ENCODE measurements at regions not wholly inside any gene's neighbourhood (a gene's known extent, or its start where the extent isn't known, plus 50 kb on each side); places are given as distances from the start of the nearest gene placed in this dataset.
A peak's percentile ranks its signal among the peaks of the same experiment; 100 is the strongest.

DNA sequence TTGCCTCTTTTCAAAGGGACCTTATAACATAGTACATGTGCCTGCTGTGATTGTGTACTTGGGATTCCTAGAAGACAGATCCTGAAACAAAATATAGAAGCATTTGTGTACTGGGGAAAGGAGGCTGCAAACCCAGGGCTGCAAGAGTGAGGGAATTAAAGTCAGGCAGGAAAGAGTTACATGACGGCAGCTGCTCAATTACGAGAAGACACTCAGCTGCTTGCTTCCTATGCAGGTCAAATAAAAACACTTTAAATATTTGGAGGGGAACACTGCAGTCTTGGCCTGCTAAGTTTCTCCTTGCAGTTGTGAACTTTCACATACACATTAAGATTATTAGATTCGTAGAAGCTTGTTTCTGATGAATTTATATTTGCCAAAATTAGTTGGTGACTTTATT lies 191.9 kb upstream of the CXCL13 start:
- H3K27ac Mint-ChIP-seq = no peak overlapping the region
- no peak for TF ChIP-seq EZH2 (IDR thresholded peaks at IDR 0.05)
- no peak for TF ChIP-seq EZH2phosphoT487 (IDR thresholded peaks at IDR 0.05)
- TF ChIP-seq CTCF (IDR thresholded peaks at IDR 0.05) = no peak

GRCh38 chr4:77415689-77416088 lies 189.9 kb upstream of the CXCL13 start:
- no peak overlapping the region for H3K4me2 ChIP-seq

More for the DNA sequence above, 191.9 kb upstream of the CXCL13 start:
- no peak overlapping the region for H3K4me3 Mint-ChIP-seq
- H3K4me2 ChIP-seq = no peak overlapping the region
- no peaks in the 10 kb centered on the region for H3K79me2 ChIP-seq (ENCODE audit: low read depth)
- no peaks in the 10 kb centered on the region for H3K36me3 Mint-ChIP-seq
- no peaks in the 10 kb centered on the region for H3K9me3 ChIP-seq (ENCODE audit: low read depth)
- H3K27me3 ChIP-seq = no peaks in the 10 kb centered on the region
- H3K9ac ChIP-seq = no peak overlapping the region
- H3F3A ChIP-seq (ENCODE audit: low read depth) = no peaks in the 10 kb centered on the region
- no peaks in the 10 kb centered on the region for H3K36me3 ChIP-seq
- peaks cover 2% of the 10 kb centered on the region for H3K27me3 Mint-ChIP-seq (ENCODE audit: insufficient read depth, low read depth)
- no peak for DNase-seq (ENCODE audit: low spot score)
- peak overlapping the region; percentile 58 for H2AFZ ChIP-seq (replicated peaks)
- H4K20me1 ChIP-seq (ENCODE audit: low read depth) = no peaks in the 10 kb centered on the region
- H3K4me3 ChIP-seq = no peak overlapping the region
- H3K9me3 Mint-ChIP-seq = no peaks in the 10 kb centered on the region
- H3K4me1 Mint-ChIP-seq = no peaks in the 10 kb centered on the region
- peaks cover 16% of the 10 kb centered on the region for H3K4me1 ChIP-seq
- H3K27ac ChIP-seq = no peak overlapping the region

GRCh38 chr4:77418333-77418732 lies 187.3 kb upstream of the CXCL13 start:
- Mint-ChIP-seq H3K4me1 (no peaks in the 10 kb centered on the region), H3K36me3 (no peaks in the 10 kb centered on the region)
- no peak for DNase-seq (ENCODE audit: low spot score)

More at GRCh38 chr4:77415689-77416088, 189.9 kb upstream of the CXCL13 start:
- H3K27ac Mint-ChIP-seq = no peak overlapping the region
- Histone ChIP-seq H3F3A (ENCODE audit: low read depth) (no peaks in the 10 kb centered on the region), H3K79me2 (ENCODE audit: low read depth) (no peaks in the 10 kb centered on the region), H3K9ac (no peak overlapping the region), H3K27ac (no peak overlapping the region), H3K4me3 (no peak overlapping the region), H3K4me1 (peaks cover 16% of the 10 kb centered on the region), H3K36me3 (no peaks in the 10 kb centered on the region), H2AFZ (replicated peaks) (no peak overlapping the region), H4K20me1 (ENCODE audit: low read depth) (no peaks in the 10 kb centered on the region), H3K27me3 (no peaks in the 10 kb centered on the region), H3K9me3 (ENCODE audit: low read depth) (no peaks in the 10 kb centered on the region)
- DNase-seq (ENCODE audit: low spot score) = no peak
- no peaks in the 10 kb centered on the region for H3K4me1 Mint-ChIP-seq
- TF ChIP-seq EZH2 (IDR thresholded peaks at IDR 0.05) (no peak), EZH2phosphoT487 (IDR thresholded peaks at IDR 0.05) (no peak), CTCF (IDR thresholded peaks at IDR 0.05) (no peak)
- H3K9me3 Mint-ChIP-seq = no peaks in the 10 kb centered on the region
- no peak overlapping the region for H3K4me3 Mint-ChIP-seq
- peaks cover 2% of the 10 kb centered on the region for H3K27me3 Mint-ChIP-seq (ENCODE audit: insufficient read depth, low read depth)
- no peaks in the 10 kb centered on the region for H3K36me3 Mint-ChIP-seq

More at GRCh38 chr4:77418333-77418732, 187.3 kb upstream of the CXCL13 start:
- Mint-ChIP-seq H3K27ac (no peak overlapping the region), H3K27me3 (ENCODE audit: insufficient read depth, low read depth) (peaks cover 2% of the 10 kb centered on the region), H3K4me3 (no peak overlapping the region), H3K9me3 (no peaks in the 10 kb centered on the region)
- no peaks in the 10 kb centered on the region for H3K79me2 ChIP-seq (ENCODE audit: low read depth)
- no peaks in the 10 kb centered on the region for H3K9me3 ChIP-seq (ENCODE audit: low read depth)
- peak; percentile 25 for TF ChIP-seq CTCF (IDR thresholded peaks at IDR 0.05)
- TF ChIP-seq EZH2phosphoT487 (IDR thresholded peaks at IDR 0.05) = no peak
- no peaks in the 10 kb centered on the region for H3K27me3 ChIP-seq
- no peaks in the 10 kb centered on the region for H4K20me1 ChIP-seq (ENCODE audit: low read depth)
- no peak overlapping the region for H2AFZ ChIP-seq (replicated peaks)
- no peak overlapping the region for H3K9ac ChIP-seq
- no peaks in the 10 kb centered on the region for H3K36me3 ChIP-seq
- no peak overlapping the region for H3K27ac ChIP-seq
- no peaks in the 10 kb centered on the region for H3F3A ChIP-seq (ENCODE audit: low read depth)
- H3K4me2 ChIP-seq = no peak overlapping the region
- no peak overlapping the region for H3K4me3 ChIP-seq
- H3K4me1 ChIP-seq = peaks cover 6% of the 10 kb centered on the region
